ENCODE measurements at regions not wholly inside any gene's neighbourhood (a gene's known extent, or its start where the extent isn't known, plus 50 kb on each side); places are given as distances from the start of the nearest gene placed in this dataset.

GRCh38 chr6:114649298-114649697, 306.5 kb upstream of the HS3ST5 start:
- intact Hi-C loops (cut with micrococcal nuclease), result no loop called here
- DNase-seq (ENCODE audit: extremely low read depth in 1 of 4, low spot score in 3 of 4), result no peak
- no peak for ATAC-seq
- H3K79me2 ChIP-seq (ENCODE audit: control insufficient read depth, insufficient read depth, low read length), result no peaks in the 10 kb centered on the region
- no peaks in the 10 kb centered on the region for H3K27me3 ChIP-seq (ENCODE audit: control insufficient read depth in 2 of 2, insufficient read depth in 2 of 2, low read length in 2 of 2)
- no peak overlapping the region for H3K4me2 ChIP-seq (ENCODE audit: insufficient read depth, low read length)
- no peaks in the 10 kb centered on the region for H3K36me3 ChIP-seq (ENCODE audit: control insufficient read depth, insufficient read depth, low read length)
- no peak overlapping the region for H3K9ac ChIP-seq (ENCODE audit: insufficient read depth in 1 of 2, low read depth in 2 of 2, low read length in 2 of 2)
- ChIA-PET POLR2A (no interaction called here), CTCF (ENCODE audit: low intra/inter-chr PET ratio) (no interaction called here)
- no peaks in the 10 kb centered on the region for H3K4me1 ChIP-seq (replicated peaks in 1 of 2; ENCODE audit: control insufficient read depth in 2 of 2, insufficient read depth in 2 of 2, low read length in 2 of 2)
- no peak overlapping the region for H2AFZ ChIP-seq (ENCODE audit: low read depth, low read length)
- no peaks in the 10 kb centered on the region for H4K20me1 ChIP-seq (replicated peaks; ENCODE audit: control insufficient read depth, insufficient read depth, low read length)
- no peak overlapping the region for H3K4me3 ChIP-seq
- H3K9me3 ChIP-seq (replicated peaks; ENCODE audit: control insufficient read depth, insufficient read depth, low read depth, low read length), result no peaks in the 10 kb centered on the region
- in situ Hi-C loops (cut with MboI), result no loop called here
- FAIRE-seq, result no peak
- BruUV-seq (replicated peaks), result no TSS peak
- H3K27ac ChIP-seq (ENCODE audit: extremely low read depth, low read depth, low read length), result no peak overlapping the region
- WGBS (ENCODE audit: insufficient coverage, low coverage, missing lambda C conversion rate), result 4% methylated on average over 2 of the region's 2 CpGs
- no peaks in the 10 kb centered on the region for H3K9me1 ChIP-seq (ENCODE audit: control insufficient read depth, insufficient read depth, low read length)
- TF ChIP-seq ETS1 (conservative IDR thresholded peaks at IDR 0.05; ENCODE audit: control insufficient read depth, low read depth, low read length) (no peak), IRF9 (tag; IDR thresholded peaks at IDR 0.05) (no peak), ZNF318 (IDR thresholded peaks at IDR 0.05; ENCODE audit: borderline replicate concordance in 1 of 2, low read depth in 1 of 2) (no peak), ZKSCAN8 (CRISPR knock-in tag; IDR thresholded peaks at IDR 0.05) (no peak), PURB (CRISPR knock-in tag; IDR thresholded peaks at IDR 0.05; ENCODE audit: low read depth) (no peak), CLOCK (CRISPR knock-in tag; IDR thresholded peaks at IDR 0.05; ENCODE audit: borderline replicate concordance) (no peak), MTA3 (IDR thresholded peaks at IDR 0.05; ENCODE audit: borderline replicate concordance) (no peak), MCM2 (IDR thresholded peaks at IDR 0.05; ENCODE audit: low read depth) (no peak)

All from K562 (cell line).